Suprapubic skin (tissue), 4 donors: ENCODE measurements at regions not wholly inside any gene's neighbourhood (a gene's known extent, or its start where the extent isn't known, plus 50 kb on each side); places are given as distances from the start of the nearest gene placed in this dataset.

Experiments used
- CTCF ChIP-seq, 2 donors: fragments of 200-600 bp in 1 of 2; fragments of 450-650 bp in 1 of 2; sonication (generic) in 1 of 2; IDR thresholded peaks; one replicate each; pipeline ENCODE4 v1.5.1; 2016 to 2019; ENCODE audit warnings: antibody characterized with exemption in 2 of 2, mild to moderate bottlenecking in 1 of 2, moderate library complexity in 1 of 2
- EP300 ChIP-seq: sonication (generic); formaldehyde crosslinking; IDR thresholded peaks from one replicate; pipeline ENCODE4 v1.6.1; 2017; ENCODE audit warnings: antibody characterized with exemption
- POLR2AphosphoS5 ChIP-seq, 3 donors: sonication (generic); formaldehyde crosslinking; IDR thresholded peaks; one replicate each; pipeline ENCODE4 v1.6.1; 2017; ENCODE audit warnings: antibody characterized with exemption in 3 of 3

DNA sequence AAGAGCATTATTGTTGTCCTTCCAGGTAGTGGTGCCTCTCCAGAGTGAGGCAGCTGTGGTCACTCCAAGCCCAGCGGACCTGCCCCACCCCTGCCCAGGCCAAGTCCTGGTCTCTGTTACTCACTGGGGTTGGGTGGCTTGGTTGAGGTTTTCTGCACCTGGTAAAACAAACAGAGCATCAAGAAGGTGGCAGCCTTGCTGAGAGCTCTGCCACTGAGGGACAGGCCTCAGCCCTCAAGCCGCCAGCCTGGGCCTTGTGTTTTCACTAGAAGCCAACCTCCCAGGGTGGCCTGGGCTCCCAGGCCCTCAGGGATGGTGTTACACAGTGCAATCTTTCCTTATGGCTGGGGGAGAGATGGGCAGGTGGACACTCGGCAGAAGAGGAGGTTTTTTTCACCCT, 182.7 kb downstream of the BCOR start:
- TF ChIP-seq EP300 = no peak
- TF ChIP-seq CTCF (IDR thresholded peaks at IDR 0.05) = no peak
- TF ChIP-seq POLR2AphosphoS5 (IDR thresholded peaks at IDR 0.05) = no peak
